DMS53 (cell line): ENCODE measurements at regions not wholly inside any gene's neighbourhood (a gene's known extent, or its start where the extent isn't known, plus 50 kb on each side); places are given as distances from the start of the nearest gene placed in this dataset.

Source experiments
- DNase-seq: peaks from one replicate; lab custom pipeline; 2025; lab: John Stamatoyannopoulos, UW

DNA sequence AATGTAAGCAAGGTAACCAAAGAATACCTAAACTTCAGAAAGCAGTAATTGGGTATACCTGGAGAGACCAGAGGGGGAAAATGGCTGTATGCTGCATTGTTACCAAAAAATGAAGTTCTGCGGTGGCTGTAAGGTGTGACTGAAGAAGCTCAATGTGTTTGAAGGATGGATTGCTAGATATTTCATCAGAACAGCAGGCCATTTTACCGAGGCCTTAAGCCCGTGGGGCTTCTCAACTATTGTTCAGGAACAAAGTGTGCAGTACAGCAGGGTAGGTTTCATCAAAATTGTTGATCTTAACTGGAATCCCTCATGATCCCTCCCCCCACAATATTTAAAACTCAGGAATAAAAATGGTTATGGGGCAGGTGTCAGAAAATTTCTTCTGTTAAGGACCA lies 204.0 kb upstream of the GHITM start:
- no peak for DNase-seq

DNA sequence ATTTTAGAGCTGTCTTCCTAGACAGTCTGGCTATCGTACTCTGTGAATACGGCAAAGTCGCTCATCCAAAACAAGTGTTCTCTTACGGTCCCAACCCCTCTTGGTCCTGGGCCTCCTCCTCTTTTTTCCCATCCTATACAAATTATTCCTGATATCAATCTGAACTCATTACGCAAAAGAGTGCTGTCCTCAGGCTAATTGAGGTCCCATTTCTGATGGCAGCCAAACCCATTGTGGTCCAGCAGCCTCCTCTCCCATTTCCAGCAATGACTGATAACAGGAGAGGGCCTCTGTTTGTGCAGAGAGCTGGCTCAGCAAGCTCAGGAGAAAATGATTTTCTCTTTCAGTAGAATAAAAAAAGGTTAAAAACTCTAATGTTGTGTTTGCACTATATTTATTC lies 203.4 kb upstream of the GHITM start:
- DNase-seq: no peak

DNA sequence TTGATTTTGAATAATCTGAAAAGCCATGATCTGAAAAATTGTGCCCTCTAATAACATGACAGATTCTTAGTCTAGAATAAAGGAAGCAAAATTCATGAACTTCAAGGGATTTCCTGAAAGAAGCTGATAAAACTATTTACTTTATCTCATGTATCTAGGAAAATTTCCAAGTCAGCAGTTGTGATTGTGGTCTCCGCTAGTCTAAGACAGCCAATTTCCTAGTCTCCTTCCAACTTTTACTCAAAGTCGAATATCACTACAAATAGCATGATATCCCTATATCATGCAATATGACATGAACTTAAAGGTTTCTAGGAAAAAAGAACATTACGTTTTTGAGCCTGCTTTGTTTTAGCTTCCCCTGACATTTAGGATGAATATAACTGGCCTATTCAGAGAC lies 202.1 kb upstream of the GHITM start:
- DNase-seq: no peak

DNA sequence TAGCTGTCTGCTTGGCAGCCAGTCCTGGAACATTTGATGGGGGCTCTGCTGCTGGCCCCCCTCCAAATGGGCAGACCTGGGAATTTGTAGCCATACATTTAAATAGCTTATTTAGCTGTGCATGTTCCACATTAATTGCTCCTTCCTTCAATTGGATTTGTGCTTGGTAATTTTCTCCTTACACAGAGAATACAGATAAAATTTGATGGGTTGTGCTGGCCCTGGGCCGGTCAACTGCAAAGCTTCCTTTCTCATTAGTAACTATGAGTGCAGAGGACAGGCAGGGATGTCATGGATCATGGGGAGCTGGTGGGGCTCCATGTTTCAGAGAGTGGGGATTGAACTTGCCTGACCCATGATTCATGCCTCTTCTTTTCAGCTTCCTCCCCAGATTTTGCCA lies 201.5 kb upstream of the GHITM start:
- DNase-seq: no peak

DNA sequence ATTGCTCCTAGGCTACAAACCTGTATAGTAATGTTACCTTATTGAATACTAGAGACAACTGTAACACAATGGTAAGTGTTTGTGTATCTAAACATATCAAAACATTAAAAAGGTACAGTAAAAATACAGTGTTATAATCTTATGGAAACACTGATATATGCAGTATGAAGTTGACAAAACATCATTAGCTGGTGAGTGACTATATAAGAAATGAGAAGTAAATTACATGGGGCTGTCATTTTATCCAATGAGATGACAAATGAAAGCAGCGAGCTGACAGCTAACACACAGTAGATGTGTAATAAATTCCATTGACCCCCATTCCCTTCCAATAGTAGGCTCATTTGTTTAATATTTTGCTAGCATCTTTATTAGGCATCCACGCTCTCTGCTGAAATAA lies 198.1 kb upstream of the GHITM start:
- DNase-seq: no peak

DNA sequence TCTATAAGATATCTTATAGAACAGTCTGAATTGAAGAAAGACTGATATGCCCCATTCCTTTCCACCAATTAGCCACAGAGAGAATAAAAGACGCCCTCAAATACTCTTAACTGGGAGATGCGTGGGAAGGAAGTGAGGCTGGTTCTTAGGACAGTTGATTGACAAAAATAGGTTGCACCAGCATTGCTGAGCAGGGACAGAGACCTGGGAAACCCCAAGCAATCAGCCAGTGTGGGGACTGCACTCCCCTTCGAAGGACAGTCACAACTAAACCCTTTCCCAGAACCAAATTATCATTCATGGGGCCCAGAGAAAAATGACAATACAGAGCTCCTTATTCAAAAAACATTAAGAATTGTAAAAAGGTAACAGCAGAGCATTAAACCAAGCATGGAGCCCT lies 196.9 kb upstream of the GHITM start:
- no peak for DNase-seq

DNA sequence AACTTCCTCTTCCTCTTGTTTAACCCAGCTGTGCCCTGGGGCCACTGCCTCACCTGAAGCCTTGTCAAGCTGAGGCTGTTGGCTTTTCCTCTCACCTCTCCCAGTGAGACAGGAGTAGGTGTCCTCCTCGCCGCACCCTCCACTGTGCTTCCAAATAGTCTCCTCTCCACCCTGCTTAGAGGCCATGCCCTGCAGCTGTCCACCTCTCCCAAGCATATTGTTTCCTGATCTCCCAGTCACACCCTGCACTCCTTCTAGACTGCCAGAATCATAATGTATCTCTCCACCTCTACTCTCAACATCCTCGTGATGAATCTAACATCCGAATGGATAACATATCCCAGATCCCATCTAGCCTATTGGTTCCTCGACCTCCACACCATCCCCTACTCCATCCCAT lies 196.3 kb upstream of the GHITM start:
- DNase-seq: no peak

DNA sequence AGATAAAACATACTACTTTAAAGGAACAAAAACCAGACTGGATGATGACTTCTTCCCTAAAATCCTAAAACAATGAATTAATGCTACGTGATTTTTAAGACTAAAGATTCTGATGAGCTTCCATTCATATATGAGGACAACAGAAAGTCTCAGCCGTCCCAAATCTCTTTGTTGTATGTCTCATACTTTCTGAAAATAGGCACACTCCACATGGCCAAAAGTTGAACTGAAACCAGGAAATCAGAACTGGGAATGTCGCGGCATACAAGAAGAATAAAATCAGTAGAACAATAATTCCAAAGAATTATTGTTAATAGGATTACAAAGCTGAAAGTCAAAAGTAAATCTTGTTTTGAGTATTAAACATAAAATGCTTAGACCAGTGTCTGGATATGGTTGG lies 195.4 kb upstream of the GHITM start:
- DNase-seq: no peak

DNA sequence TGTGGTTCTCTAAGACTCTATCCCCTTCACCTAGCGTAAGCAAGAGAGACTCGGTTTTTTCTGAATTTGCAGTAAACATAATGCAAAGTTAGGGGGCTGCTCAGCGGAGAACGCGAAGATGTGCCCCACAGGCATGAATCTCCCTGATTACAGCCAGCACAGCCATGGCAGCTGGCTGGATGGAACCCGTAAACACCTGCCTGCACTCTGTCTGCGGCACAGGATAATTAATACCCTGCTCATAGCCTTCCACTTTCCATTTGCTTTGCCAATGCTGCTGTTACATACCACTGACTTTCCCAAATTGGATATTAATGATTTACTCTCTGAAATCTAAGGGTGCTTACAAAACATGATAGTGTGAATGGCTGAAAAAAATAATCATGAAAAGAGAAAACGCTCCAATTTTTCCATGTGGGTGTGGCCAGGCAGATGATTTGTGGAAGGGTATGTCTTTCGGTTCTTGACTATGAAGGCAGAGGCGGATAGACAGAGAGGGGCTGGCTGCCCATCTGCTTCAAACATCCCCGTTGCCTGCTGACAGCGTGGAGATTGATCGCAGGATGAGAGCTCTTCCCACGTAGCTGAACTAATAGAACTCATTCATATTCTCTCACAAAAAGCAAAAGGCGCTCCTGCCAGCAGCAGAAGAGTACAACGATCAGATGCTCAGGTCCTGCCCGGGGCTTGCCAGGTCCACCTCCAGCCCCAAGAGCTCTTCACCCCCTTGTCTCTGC lies 193.2 kb upstream of the GHITM start:
- DNase-seq: no peak

DNA sequence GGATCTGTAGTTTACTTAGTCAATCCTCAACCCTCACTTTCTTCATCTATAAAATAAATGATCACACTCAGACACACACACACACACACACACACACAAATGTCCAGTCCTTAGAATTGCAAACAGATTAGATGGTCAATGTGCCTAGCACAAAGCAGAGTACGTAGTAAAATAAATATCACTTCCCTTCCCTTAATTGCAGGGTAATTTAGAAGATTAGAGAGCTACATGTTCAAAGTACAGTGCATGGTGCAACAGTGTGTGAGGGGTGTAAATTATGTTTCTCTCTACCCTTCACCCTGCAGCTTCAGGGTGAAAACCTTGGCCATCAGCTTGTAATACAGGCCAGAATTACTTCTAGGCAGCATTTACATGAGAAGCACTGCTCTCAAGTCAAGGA lies 187.0 kb upstream of the GHITM start:
- DNase-seq: no peak

DNA sequence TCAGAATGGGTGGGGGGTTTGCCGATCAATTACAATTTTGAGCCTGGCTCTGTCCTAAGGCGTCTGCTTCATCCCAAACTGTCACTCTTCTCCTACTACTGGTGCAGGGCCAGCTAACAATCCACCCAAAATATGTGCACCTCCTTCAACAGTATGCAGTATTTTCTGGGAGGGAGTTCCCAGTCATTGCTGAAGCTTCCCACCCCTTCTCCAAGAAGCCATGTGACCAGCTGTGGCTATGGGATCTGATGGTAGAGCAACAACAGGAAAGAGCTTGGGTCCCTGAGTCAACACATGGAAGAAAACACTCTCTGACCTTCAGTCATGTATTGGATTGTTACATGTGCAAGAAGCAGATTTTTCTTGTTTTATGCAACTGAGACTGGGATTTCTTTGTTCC lies 185.7 kb upstream of the GHITM start:
- no peak for DNase-seq

DNA sequence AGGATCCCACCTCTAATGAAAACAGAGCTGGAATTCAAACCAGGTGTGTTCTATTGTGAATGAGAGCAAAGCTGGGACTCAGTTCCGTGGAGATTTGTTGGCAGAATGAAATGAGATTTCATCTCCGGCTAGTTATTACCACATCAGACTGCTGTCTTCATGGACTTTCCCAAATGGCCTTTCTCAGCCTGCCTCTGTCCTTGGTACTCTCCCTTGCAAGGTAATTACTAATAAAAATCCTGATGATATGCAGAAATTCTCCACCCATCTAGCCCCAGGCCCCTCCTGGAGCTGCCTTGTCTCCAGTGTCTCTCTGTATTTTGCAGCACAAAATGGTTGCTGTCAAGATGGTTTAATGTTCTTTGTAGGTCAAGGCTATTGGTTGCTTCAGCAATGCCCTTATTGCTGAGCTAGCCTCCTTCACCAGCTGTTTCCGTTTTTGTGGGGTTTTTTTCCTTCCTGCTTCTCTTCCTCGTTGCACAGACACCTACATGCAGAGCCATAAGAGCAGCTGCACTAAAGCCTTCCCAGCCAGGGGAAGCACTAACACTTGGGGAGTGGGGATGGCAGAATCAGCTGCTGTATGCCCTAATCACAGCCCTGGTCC lies 185.0 kb upstream of the GHITM start:
- DNase-seq: no peak

DNA sequence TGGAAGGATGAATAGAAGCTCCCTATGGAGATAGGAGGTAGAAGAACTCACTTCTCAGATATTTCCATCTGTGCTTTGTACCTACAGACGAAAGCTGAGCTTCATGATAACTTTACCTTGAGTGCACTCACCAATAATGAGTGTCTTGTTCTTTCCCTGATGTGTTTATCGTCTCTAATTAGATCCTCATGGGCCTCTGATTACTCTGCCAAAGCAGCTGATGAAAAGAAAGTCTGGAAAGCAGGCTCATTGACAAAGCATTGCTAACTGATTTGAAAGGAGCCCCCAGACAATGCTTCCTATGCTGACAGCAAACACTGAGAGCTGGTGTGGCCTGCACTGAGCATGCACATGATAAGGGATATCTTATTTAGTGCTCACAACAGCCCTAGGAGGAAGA lies 183.9 kb upstream of the GHITM start:
- no peak for DNase-seq

DNA sequence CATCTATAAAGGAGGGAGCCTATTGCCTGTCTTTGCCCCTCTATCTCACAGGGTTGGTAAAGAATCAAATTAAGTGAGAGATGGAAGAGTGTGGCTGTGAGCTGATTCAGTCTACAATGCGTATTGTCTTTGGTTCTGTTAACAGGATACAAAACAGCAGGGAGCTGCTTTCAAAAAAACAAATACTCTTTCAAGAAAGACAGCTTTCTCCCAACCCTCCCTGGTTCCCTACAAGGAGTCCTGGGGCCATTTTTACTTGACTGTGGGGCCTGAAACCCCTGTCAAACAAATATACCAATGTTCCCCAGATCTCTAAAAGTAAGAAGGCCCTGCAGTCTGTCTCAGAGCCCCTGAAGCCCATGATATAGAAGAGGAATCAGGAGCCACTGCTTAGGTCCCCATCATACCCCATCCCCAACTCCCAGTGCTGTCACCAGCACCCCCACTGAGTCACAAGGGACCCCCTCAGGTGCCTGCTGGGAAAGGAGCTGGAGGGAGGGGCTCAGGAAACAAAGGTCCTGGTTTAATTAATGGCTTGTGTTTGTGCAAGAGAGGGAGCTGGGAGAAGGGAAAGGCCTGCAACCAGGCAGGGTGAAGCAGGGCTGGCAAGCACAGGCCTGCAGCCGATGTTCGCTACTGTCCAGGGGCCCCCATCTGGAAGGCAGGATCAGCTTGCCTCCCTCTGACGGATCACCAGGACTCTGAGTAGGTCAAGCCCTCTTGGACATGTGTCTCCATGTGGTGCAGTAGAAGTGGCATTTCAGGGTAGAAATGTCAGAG lies 182.0 kb upstream of the GHITM start:
- DNase-seq: no peak

DNA sequence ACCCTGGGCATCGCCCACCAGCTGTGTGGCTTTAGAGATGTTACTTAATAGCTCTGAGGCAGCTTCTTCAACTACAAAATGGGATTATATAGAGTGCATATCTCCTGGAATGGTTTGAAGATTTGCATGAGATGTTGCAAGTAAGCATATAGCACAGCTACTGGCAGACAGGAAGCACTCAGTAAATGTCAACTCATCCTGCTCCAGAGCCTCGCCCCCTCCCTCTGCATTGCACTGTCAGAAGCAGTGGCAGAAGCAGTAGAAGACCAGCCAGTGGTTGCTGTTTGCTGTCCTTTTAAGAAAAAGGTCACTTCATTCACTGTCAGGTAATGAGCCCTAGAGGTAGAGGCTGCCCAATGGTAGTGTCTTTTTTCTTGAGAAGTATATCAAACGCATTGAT lies 180.0 kb upstream of the GHITM start:
- DNase-seq: peak; percentile 69

DNA sequence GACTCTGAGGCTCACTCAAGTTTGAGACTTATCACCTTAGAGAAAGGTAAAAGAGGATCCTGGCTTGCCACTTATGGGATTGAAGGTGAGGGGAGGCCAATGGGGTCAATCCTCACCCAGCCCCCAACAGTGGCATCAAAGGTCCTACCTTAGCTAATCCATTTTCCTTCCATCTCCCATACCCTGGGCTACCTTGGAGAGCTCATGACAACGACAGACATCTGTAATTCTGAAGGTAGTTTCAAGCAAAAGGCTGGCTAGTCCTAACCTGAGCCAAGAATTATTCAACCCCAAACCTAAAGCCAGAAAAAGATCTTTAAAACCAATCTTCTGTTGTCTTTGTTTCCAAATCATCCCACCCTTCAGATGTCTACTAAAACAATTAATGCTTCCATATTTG lies 179.2 kb upstream of the GHITM start:
- DNase-seq: peak; percentile 6

DNA sequence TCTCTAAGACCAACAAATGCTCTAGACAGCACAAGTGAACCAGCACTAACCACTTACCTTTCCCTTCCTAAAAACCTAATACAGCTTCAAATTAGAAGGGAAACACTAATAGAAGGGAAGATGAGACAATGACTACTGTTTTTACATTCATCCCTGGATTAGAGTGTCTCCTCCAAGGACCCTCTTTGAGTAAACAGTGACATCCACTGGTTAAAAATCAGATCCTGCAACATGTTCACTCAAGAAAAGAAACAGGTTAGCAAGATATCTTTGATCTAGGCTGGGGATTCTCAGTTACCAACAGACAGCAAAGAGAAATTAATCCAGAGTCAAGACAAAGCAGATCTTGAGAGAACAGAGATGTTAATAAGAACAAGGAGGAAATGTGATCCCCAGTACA lies 177.7 kb upstream of the GHITM start:
- peak; percentile 23 for DNase-seq

DNA sequence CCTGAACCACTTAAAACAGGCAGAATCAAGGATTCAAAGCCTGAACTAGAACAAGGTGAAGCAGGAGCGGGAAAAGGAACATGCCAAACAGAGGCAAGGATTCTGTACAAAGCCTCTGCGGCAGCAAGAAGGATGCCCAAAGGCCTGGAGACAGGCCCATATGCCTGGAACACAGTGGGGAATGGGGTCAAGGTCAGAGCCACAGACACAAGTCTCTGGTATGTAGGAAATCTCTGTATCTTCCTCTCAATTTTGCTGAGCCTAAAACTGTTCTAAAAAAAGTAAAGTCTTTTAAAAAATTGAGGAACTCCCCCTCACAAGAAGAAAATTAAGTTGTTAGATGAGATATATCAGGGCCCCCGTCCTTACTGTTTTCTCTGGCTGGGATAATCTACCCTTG lies 175.9 kb upstream of the GHITM start:
- DNase-seq: no peak

DNA sequence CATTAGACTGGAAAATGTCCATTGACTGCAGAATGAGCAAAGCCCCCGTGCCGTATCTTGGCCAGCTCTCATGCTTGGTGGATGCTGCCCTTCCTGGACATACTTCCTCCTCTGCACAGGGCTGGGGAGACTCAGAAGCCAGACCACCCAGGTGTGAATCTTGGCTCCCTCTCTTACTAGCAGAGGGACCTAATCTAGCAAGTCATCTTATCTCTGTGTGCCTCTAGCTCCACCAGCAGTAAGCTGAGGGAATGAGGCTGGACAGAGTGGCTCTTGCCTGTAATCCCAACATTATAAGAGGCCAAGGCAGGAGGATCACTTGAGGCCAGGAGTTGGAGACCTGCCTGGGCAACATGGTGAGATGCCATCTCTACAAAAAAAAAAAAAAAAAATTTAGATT lies 173.8 kb upstream of the GHITM start:
- DNase-seq: peak; percentile 30

DNA sequence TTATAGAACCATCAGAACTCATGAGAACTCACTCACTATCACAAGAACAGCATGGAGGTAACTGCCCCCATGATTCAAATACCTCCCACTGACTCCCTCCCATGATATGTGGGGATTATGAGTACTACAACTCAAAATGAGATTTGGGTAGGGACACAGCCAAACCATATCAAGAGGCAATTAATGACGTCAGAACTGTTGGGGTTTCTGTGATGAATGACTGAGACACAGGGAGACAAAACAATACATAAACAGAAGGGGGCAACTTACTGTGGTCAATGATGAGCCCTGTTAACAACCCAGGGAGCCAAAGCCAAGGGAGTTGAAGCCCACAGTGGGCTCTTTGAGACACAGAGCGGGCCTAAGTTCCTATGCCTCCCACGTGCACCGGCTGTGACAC lies 171.3 kb upstream of the GHITM start:
- no peak for DNase-seq

DNA sequence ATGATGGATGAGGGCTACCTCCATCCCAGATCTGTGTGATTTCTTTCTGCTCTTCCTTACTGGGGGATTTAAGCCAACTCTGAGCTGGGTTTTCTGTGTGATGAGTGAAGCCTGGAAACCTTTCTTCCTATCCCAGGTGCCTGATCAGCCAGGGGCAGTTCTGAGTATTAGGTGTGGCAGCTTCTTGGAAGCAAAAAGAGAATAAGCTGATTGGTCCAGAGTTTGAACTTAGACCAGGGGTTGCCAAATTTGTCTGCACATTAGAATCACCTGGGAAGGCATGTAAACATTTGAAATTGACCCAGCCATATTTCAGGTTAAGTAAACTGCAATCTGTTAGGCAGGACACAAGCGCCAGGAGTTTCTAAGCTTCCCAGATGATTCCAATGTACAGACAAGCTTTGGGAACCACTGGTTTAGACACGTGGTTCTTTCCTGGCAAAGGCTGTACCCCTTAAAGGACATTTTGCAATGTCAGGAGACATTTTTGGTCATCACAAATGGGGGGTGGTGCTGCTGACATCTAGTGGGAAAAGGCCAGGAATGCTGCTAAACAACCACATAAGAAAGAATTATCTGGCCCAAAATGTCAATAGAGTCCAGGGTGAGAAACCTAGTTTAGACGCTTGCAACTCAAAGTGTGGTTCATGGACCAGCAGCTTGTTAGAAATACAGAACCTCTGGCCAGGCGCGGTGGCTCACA lies 160.5 kb upstream of the GHITM start:
- DNase-seq: peak; percentile 6

DNA sequence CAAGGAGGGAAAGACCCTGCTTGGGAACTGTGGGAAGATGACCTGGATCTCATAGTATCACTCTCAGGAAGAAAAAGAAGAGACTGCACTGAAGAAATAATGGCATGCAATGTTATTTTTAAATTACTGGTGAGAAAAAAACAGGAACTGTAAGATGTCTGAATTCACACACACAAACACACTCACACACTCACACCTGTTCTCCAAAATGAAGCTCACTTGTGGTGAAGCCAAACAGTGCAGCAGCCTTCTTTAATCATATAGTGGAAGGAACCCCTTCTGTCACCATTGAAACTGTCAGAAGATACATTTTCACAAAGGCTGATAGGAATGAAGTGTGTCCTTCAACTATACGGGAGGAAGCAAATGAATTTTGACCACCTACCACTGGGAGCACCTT lies 156.5 kb upstream of the GHITM start:
- no peak for DNase-seq
